ENCODE measurements at regions not wholly inside any gene's neighbourhood (a gene's known extent, or its start where the extent isn't known, plus 50 kb on each side); places are given as distances from the start of the nearest gene placed in this dataset.
A peak's percentile ranks its signal among the peaks of the same experiment; 100 is the strongest.

DNA sequence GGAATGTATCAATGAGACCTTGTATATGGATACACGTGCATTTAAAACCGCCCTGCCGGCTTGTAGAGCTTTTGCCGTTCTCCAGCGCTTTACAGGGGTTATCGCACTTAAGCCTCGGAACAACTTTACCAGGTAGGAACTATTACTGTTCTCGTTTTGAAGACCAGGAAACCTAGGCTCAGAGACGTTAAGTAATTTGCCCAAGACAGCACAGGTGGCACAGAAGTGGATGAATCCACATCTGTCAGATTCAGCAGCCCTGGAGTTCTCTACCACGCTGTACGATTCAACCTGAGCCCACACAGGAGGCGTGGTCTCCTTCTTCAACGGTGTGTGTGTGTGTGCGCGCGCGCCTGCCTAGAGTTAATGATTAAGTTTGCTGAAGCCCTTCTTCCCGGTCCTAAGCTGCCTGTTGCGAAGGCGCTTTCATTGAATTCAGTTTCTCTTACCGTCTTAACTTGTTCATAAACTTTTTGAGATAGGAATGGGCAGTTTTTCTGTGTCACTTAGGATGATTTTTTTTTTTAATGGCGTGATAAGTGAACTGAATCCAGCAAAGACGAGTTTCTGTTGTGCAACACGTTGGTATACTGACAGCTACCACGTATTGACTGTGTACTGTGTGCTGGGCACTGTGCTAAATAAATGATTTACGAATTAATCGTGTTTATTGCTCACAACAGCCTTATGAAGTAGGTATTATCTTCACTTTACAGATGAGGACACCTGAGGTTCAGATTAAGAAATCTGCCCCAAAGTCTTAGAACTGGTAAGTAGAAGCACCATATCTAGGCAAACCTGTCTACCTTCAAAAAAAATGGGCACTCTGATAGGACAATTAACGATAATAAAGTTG is 67.4 kb downstream of the KCNRG start (continued):
- TF ChIP-seq, protein P1, sequence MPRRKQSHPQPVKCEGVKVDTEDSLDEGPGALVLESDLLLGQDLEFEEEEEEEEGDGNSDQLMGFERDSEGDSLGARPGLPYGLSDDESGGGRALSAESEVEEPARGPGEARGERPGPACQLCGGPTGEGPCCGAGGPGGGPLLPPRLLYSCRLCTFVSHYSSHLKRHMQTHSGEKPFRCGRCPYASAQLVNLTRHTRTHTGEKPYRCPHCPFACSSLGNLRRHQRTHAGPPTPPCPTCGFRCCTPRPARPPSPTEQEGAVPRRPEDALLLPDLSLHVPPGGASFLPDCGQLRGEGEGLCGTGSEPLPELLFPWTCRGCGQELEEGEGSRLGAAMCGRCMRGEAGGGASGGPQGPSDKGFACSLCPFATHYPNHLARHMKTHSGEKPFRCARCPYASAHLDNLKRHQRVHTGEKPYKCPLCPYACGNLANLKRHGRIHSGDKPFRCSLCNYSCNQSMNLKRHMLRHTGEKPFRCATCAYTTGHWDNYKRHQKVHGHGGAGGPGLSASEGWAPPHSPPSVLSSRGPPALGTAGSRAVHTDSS (tag by site-specific recombination; IDR thresholded peaks at IDR 0.05), result no peak
- TF ChIP-seq ZNF223 (tag by site-specific recombination; IDR thresholded peaks at IDR 0.05) (no peak), KLF16 (tag by site-specific recombination; IDR thresholded peaks at IDR 0.05) (no peak), KLF9 (tag by site-specific recombination; IDR thresholded peaks at IDR 0.05; ENCODE audit: low read depth) (peak; percentile 90), ZNF174 (tag by site-specific recombination; IDR thresholded peaks at IDR 0.05) (no peak), ZBTB7A (tag by site-specific recombination; IDR thresholded peaks at IDR 0.05; ENCODE audit: low read depth) (no peak), ZNF830 (tag by site-specific recombination; IDR thresholded peaks at IDR 0.05; ENCODE audit: low read depth) (no peak), ZNF19 (tag by site-specific recombination; IDR thresholded peaks at IDR 0.05; ENCODE audit: low read depth) (no peak), GLIS2 (tag by site-specific recombination; IDR thresholded peaks at IDR 0.05) (no peak), WT1 (tag by site-specific recombination; IDR thresholded peaks at IDR 0.05) (0 out of 2 replicates have a peak, but pooled peaks have one; percentile 7), ZNF112 (tag by site-specific recombination; IDR thresholded peaks at IDR 0.05) (no peak), ZNF132 (tag by site-specific recombination; IDR thresholded peaks at IDR 0.05; ENCODE audit: borderline replicate concordance) (no peak), YY2 (tag by site-specific recombination; IDR thresholded peaks at IDR 0.05) (no peak), ZNF521 (tag by site-specific recombination; IDR thresholded peaks at IDR 0.05) (no peak), ZEB2 (tag by site-specific recombination; IDR thresholded peaks at IDR 0.05) (peak; percentile 73), ZNF423 (tag by site-specific recombination; IDR thresholded peaks at IDR 0.05) (no peak), ZBTB8A (tag by site-specific recombination; IDR thresholded peaks at IDR 0.05) (0 out of 2 replicates have a peak, but pooled peaks have one; percentile 20), EGR2 (tag by site-specific recombination; IDR thresholded peaks at IDR 0.05; ENCODE audit: low read depth) (0 out of 2 replicates have a peak, but pooled peaks have one; percentile 12), ZNF266 (tag by site-specific recombination; IDR thresholded peaks at IDR 0.05; ENCODE audit: low read depth) (no peak), ZNF2 (tag by site-specific recombination; IDR thresholded peaks at IDR 0.05) (peak; percentile 36; the same call in 1 of the 2 replicates), ZNF169 (tag by site-specific recombination; IDR thresholded peaks at IDR 0.05) (no peak)
- TF ChIP-seq, protein P2, sequence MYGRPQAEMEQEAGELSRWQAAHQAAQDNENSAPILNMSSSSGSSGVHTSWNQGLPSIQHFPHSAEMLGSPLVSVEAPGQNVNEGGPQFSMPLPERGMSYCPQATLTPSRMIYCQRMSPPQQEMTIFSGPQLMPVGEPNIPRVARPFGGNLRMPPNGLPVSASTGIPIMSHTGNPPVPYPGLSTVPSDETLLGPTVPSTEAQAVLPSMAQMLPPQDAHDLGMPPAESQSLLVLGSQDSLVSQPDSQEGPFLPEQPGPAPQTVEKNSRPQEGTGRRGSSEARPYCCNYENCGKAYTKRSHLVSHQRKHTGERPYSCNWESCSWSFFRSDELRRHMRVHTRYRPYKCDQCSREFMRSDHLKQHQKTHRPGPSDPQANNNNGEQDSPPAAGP (tag by site-specific recombination; IDR thresholded peaks at IDR 0.05), result 0 out of 2 replicates have a peak, but pooled peaks have one; percentile 22
- TF ChIP-seq, protein P3, sequence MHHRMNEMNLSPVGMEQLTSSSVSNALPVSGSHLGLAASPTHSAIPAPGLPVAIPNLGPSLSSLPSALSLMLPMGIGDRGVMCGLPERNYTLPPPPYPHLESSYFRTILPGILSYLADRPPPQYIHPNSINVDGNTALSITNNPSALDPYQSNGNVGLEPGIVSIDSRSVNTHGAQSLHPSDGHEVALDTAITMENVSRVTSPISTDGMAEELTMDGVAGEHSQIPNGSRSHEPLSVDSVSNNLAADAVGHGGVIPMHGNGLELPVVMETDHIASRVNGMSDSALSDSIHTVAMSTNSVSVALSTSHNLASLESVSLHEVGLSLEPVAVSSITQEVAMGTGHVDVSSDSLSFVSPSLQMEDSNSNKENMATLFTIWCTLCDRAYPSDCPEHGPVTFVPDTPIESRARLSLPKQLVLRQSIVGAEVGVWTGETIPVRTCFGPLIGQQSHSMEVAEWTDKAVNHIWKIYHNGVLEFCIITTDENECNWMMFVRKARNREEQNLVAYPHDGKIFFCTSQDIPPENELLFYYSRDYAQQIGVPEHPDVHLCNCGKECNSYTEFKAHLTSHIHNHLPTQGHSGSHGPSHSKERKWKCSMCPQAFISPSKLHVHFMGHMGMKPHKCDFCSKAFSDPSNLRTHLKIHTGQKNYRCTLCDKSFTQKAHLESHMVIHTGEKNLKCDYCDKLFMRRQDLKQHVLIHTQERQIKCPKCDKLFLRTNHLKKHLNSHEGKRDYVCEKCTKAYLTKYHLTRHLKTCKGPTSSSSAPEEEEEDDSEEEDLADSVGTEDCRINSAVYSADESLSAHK (tag by site-specific recombination; IDR thresholded peaks at IDR 0.05), result peak; percentile 12; the same call in 1 of the 2 replicates
- TF ChIP-seq, protein P4, sequence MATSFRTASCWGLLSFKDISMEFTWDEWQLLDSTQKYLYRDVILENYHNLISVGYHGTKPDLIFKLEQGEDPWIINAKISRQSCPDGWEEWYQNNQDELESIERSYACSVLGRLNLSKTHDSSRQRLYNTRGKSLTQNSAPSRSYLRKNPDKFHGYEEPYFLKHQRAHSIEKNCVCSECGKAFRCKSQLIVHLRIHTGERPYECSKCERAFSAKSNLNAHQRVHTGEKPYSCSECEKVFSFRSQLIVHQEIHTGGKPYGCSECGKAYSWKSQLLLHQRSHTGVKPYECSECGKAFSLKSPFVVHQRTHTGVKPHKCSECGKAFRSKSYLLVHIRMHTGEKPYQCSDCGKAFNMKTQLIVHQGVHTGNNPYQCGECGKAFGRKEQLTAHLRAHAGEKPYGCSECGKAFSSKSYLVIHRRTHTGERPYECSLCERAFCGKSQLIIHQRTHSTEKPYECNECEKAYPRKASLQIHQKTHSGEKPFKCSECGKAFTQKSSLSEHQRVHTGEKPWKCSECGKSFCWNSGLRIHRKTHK (tag by site-specific recombination; IDR thresholded peaks at IDR 0.05), result no peak
- TF ChIP-seq, protein P5, sequence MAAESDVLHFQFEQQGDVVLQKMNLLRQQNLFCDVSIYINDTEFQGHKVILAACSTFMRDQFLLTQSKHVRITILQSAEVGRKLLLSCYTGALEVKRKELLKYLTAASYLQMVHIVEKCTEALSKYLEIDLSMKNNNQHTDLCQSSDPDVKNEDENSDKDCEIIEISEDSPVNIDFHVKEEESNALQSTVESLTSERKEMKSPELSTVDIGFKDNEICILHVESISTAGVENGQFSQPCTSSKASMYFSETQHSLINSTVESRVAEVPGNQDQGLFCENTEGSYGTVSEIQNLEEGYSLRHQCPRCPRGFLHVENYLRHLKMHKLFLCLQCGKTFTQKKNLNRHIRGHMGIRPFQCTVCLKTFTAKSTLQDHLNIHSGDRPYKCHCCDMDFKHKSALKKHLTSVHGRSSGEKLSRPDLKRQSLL (tag by site-specific recombination; IDR thresholded peaks at IDR 0.05), result peak; percentile 62; the same call in 1 of the 2 replicates
- TF ChIP-seq, protein P6, sequence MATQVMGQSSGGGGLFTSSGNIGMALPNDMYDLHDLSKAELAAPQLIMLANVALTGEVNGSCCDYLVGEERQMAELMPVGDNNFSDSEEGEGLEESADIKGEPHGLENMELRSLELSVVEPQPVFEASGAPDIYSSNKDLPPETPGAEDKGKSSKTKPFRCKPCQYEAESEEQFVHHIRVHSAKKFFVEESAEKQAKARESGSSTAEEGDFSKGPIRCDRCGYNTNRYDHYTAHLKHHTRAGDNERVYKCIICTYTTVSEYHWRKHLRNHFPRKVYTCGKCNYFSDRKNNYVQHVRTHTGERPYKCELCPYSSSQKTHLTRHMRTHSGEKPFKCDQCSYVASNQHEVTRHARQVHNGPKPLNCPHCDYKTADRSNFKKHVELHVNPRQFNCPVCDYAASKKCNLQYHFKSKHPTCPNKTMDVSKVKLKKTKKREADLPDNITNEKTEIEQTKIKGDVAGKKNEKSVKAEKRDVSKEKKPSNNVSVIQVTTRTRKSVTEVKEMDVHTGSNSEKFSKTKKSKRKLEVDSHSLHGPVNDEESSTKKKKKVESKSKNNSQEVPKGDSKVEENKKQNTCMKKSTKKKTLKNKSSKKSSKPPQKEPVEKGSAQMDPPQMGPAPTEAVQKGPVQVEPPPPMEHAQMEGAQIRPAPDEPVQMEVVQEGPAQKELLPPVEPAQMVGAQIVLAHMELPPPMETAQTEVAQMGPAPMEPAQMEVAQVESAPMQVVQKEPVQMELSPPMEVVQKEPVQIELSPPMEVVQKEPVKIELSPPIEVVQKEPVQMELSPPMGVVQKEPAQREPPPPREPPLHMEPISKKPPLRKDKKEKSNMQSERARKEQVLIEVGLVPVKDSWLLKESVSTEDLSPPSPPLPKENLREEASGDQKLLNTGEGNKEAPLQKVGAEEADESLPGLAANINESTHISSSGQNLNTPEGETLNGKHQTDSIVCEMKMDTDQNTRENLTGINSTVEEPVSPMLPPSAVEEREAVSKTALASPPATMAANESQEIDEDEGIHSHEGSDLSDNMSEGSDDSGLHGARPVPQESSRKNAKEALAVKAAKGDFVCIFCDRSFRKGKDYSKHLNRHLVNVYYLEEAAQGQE (tag by site-specific recombination; IDR thresholded peaks at IDR 0.05), result peak; percentile 58; the same call in 1 of the 2 replicates

Data from HEK293 (cell line).